ENCODE measurements at regions not wholly inside any gene's neighbourhood (a gene's known extent, or its start where the extent isn't known, plus 50 kb on each side); places are given as distances from the start of the nearest gene placed in this dataset.

GRCh38 chr5:2281446-2281845 lies 398.7 kb upstream of the IRX4 start:
- H3K4me3 ChIP-seq = no peak overlapping the region
- intact Hi-C loops (cut with DNase I) = no loop called here
- H3K4me1 ChIP-seq = no peaks in the 10 kb centered on the region
- H3K9me3 ChIP-seq = no peaks in the 10 kb centered on the region
- H3K27ac ChIP-seq = no peak overlapping the region
- DNase-seq = no peak
- no peaks in the 10 kb centered on the region for H3K36me3 ChIP-seq
- H3K9ac ChIP-seq (ENCODE audit: low read depth in 2 of 2, low read length in 2 of 2) = no peak overlapping the region
- no peaks in the 10 kb centered on the region for H3K27me3 ChIP-seq
- TF ChIP-seq, protein P1, sequence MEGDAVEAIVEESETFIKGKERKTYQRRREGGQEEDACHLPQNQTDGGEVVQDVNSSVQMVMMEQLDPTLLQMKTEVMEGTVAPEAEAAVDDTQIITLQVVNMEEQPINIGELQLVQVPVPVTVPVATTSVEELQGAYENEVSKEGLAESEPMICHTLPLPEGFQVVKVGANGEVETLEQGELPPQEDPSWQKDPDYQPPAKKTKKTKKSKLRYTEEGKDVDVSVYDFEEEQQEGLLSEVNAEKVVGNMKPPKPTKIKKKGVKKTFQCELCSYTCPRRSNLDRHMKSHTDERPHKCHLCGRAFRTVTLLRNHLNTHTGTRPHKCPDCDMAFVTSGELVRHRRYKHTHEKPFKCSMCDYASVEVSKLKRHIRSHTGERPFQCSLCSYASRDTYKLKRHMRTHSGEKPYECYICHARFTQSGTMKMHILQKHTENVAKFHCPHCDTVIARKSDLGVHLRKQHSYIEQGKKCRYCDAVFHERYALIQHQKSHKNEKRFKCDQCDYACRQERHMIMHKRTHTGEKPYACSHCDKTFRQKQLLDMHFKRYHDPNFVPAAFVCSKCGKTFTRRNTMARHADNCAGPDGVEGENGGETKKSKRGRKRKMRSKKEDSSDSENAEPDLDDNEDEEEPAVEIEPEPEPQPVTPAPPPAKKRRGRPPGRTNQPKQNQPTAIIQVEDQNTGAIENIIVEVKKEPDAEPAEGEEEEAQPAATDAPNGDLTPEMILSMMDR (IDR thresholded peaks at IDR 0.05) = no peak

GRCh38 chr5:2280318-2280717 lies 397.6 kb upstream of the IRX4 start:
- Histone ChIP-seq H3K9me3 (no peaks in the 10 kb centered on the region), H3K4me3 (no peak overlapping the region), H3K27me3 (no peaks in the 10 kb centered on the region), H3K4me1 (no peaks in the 10 kb centered on the region), H3K27ac (no peak overlapping the region), H3K36me3 (no peaks in the 10 kb centered on the region), H3K9ac (ENCODE audit: low read depth in 2 of 2, low read length in 2 of 2) (no peak overlapping the region)
- no peak for DNase-seq
- TF ChIP-seq, protein P1 (IDR thresholded peaks at IDR 0.05) = no peak
- intact Hi-C loops (cut with DNase I) = no loop called here

DNA sequence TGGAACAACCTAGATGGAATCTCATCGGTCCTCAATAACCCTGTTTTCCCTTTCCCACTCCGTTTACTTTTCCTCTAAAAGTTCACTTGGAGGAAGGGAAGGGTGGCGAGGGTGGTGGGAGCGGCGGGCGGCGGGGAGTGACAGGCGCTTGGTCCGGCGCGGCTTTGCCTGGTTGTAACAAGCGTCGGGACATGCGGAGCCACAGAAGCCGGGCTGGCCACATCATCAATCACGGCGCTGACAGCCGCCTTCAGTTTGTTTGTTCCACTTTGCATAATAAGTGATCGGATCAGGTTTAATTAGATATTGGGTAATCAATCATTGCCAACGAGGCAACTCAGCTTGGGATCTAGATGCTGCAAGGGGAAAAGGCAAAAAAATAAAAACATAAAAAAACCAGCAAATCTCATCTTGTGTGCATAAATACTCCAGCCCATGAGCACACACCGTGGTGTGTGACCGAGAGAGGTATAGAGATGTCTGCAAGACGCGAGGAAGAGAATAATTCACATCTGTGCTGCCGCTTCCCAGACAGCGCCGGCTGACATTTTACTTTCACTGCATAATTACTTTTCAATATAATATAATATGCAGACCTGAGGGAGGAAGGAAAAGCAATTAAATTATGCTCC lies 396.2 kb upstream of the IRX4 start:
- no peak overlapping the region for H3K4me3 ChIP-seq
- H3K36me3 ChIP-seq = no peaks in the 10 kb centered on the region
- no peak for DNase-seq
- TF ChIP-seq, protein P1 (IDR thresholded peaks at IDR 0.05) = no peak
- H3K4me1 ChIP-seq = no peaks in the 10 kb centered on the region
- no peaks in the 10 kb centered on the region for H3K27me3 ChIP-seq
- no peak overlapping the region for H3K9ac ChIP-seq (ENCODE audit: low read depth in 2 of 2, low read length in 2 of 2)
- H3K27ac ChIP-seq = no peak overlapping the region
- no peaks in the 10 kb centered on the region for H3K9me3 ChIP-seq
- intact Hi-C loops (cut with DNase I) = no loop called here

- no peak overlapping the region for H3K27ac ChIP-seq
- H3K4me1 ChIP-seq = no peaks in the 10 kb centered on the region
- no peak overlapping the region for H3K4me3 ChIP-seq
- TF ChIP-seq, protein P1 (IDR thresholded peaks at IDR 0.05) = no peak
- intact Hi-C loops (cut with DNase I) = no loop called here
- no peaks in the 10 kb centered on the region for H3K9me3 ChIP-seq
- H3K27me3 ChIP-seq = no peaks in the 10 kb centered on the region
- no peak overlapping the region for H3K9ac ChIP-seq (ENCODE audit: low read depth in 2 of 2, low read length in 2 of 2)
- DNase-seq = no peak
- no peaks in the 10 kb centered on the region for H3K36me3 ChIP-seq
Observed at GRCh38 chr5:2277886-2278285, 395.2 kb upstream of the IRX4 start.

GRCh38 chr5:2276101-2276500 lies 393.4 kb upstream of the IRX4 start:
- TF ChIP-seq, protein P1 (IDR thresholded peaks at IDR 0.05) = no peak
- H3K27me3 ChIP-seq = no peaks in the 10 kb centered on the region
- no peaks in the 10 kb centered on the region for H3K36me3 ChIP-seq
- no peak overlapping the region for H3K27ac ChIP-seq
- intact Hi-C loops (cut with DNase I) = no loop called here
- no peak overlapping the region for H3K4me3 ChIP-seq
- no peak for DNase-seq
- no peak overlapping the region for H3K9ac ChIP-seq (ENCODE audit: low read depth in 2 of 2, low read length in 2 of 2)
- H3K9me3 ChIP-seq = no peaks in the 10 kb centered on the region
- H3K4me1 ChIP-seq = no peaks in the 10 kb centered on the region

Measured in colonic mucosa (tissue), 4 donors.